Neural progenitor cell (in vitro differentiated cells): ENCODE measurements at regions not wholly inside any gene's neighbourhood (a gene's known extent, or its start where the extent isn't known, plus 50 kb on each side); places are given as distances from the start of the nearest gene placed in this dataset.

Experiments used
- EZH2 ChIP-seq: fragments of 200-600 bp; sonication (generic); IDR thresholded peaks from 2 replicates; pipeline ENCODE4 v1.6.1; 2017; ENCODE audit warnings: antibody characterized with exemption, mild to moderate bottlenecking, moderate library complexity
- TF ChIP-seq, protein P1 (sequence below): fragments of 200-600 bp; sonication (generic); IDR thresholded peaks from 2 replicates; pipeline ENCODE4 v1.5.1; 2017; ENCODE audit warnings: antibody characterized with exemption, mild to moderate bottlenecking

DNA sequence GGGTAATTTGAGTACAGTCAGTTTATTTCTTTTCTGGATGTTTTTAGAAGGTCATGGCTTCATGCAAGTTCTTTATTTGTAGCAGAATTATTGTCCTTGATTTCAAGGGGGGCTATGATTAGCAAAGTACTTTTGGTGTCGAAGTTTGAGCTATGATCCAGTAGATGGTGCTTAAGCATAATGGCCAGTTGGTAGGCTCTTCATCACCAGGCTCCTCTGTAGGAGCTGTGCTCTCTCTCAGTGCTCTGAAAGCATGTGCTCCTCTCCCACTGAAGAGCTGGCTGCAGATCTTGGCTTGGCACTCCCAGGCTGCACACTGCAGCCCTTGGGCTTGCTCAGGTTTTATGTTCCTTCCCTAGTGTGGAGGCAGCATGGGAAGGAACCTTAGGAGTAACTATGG lies 852.7 kb downstream of the LUZP2 start:
- TF ChIP-seq, protein P1, sequence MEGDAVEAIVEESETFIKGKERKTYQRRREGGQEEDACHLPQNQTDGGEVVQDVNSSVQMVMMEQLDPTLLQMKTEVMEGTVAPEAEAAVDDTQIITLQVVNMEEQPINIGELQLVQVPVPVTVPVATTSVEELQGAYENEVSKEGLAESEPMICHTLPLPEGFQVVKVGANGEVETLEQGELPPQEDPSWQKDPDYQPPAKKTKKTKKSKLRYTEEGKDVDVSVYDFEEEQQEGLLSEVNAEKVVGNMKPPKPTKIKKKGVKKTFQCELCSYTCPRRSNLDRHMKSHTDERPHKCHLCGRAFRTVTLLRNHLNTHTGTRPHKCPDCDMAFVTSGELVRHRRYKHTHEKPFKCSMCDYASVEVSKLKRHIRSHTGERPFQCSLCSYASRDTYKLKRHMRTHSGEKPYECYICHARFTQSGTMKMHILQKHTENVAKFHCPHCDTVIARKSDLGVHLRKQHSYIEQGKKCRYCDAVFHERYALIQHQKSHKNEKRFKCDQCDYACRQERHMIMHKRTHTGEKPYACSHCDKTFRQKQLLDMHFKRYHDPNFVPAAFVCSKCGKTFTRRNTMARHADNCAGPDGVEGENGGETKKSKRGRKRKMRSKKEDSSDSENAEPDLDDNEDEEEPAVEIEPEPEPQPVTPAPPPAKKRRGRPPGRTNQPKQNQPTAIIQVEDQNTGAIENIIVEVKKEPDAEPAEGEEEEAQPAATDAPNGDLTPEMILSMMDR, result no peak
- TF ChIP-seq EZH2, result no peak
